Neural cell (in vitro differentiated cells): ENCODE measurements at regions not wholly inside any gene's neighbourhood (a gene's known extent, or its start where the extent isn't known, plus 50 kb on each side); places are given as distances from the start of the nearest gene placed in this dataset.
A peak's percentile ranks its signal among the peaks of the same experiment; 100 is the strongest.

Experiments used
- H2AFZ ChIP-seq: fragments of 200-600, 300-800 bp; sonication (generic), shearing (Covaris generic); 2 replicates; pipeline ENCODE4 v1.6.0; 2014; ENCODE audit warnings: low read depth, mild to moderate bottlenecking, antibody characterized with exemption, low read length, moderate library complexity
- H3F3A ChIP-seq: fragments of 200-600 bp; shearing (Covaris generic); 2 replicates; pipeline ENCODE4 v1.6.1; 2016; ENCODE audit warnings: mild to moderate bottlenecking, moderate library complexity, mixed read lengths, antibody characterized with exemption, low read length; ENCODE audit not compliant: insufficient read depth, poor library complexity, severe bottlenecking
- H3K27ac ChIP-seq: fragments of 200-600, 300-800 bp; sonication (generic), shearing (Covaris generic); 2 replicates; pipeline ENCODE4 v1.5.1; 2014; ENCODE audit warnings: mild to moderate bottlenecking, low read length, moderate library complexity
- H3K27me3 ChIP-seq: fragments of 300-800, 200-600 bp; sonication (generic), shearing (Covaris generic); 2 replicates; pipeline ENCODE4 v1.6.0; 2014; ENCODE audit warnings: mild to moderate bottlenecking, low read depth, low read length, moderate library complexity; ENCODE audit not compliant: insufficient read depth
- H3K36me3 ChIP-seq: fragments of 300-800, 200-600 bp; sonication (generic), shearing (Covaris generic); 2 replicates; pipeline ENCODE4 v1.5.1; 2014; ENCODE audit warnings: mild to moderate bottlenecking, antibody characterized with exemption, low read length, moderate library complexity; ENCODE audit not compliant: insufficient read depth
- H3K4me2 ChIP-seq: fragments of 300-800, 200-600 bp; sonication (generic), shearing (Covaris generic); 2 replicates; pipeline ENCODE4 v1.6.0; 2014; ENCODE audit warnings: mild to moderate bottlenecking, low read length
- H3K4me3 ChIP-seq: fragments of 300-800, 200-600 bp; sonication (generic), shearing (Covaris generic); 2 replicates; pipeline ENCODE4 v1.5.1; 2014; ENCODE audit warnings: mild to moderate bottlenecking, low read length, moderate library complexity
- H3K79me2 ChIP-seq: fragments of 200-600 bp; shearing (Covaris generic); replicated peaks from 2 replicates; pipeline ENCODE4 v1.6.0; 2014; ENCODE audit warnings: mild to moderate bottlenecking, low read length, moderate library complexity; ENCODE audit not compliant: insufficient read depth
- H3K9ac ChIP-seq: fragments of 300-800, 200-600 bp; sonication (generic), shearing (Covaris generic); 2 replicates; pipeline ENCODE4 v1.6.1; 2016; ENCODE audit warnings: mild to moderate bottlenecking, low read length, mixed read lengths
- H3K9me2 ChIP-seq: fragments of 200-600 bp; shearing (Covaris generic); 2 replicates; pipeline ENCODE4 v1.6.1; 2016; ENCODE audit warnings: mild to moderate bottlenecking, low read length, mixed read lengths; ENCODE audit not compliant: insufficient read depth
- H3K9me3 ChIP-seq: fragments of 200-600, 300-800 bp; sonication (generic), shearing (Covaris generic); 2 replicates; pipeline ENCODE4 v1.6.1; 2016; ENCODE audit warnings: mild to moderate bottlenecking, mixed run types, low read length, moderate library complexity, mixed read lengths
- H4K20me1 ChIP-seq: fragments of 200-600 bp; shearing (Covaris generic); 2 replicates; pipeline ENCODE4 v1.6.1; 2016; ENCODE audit warnings: mild to moderate bottlenecking, mixed run types; ENCODE audit not compliant: insufficient read depth
- EP300 ChIP-seq: fragments of 450-650 bp; conservative IDR thresholded peaks from 2 replicates; pipeline ENCODE4 v1.6.1; 2014; ENCODE audit warnings: antibody characterized with exemption, mild to moderate bottlenecking, moderate library complexity; ENCODE audit not compliant: poor library complexity, severe bottlenecking
- EZH2 ChIP-seq: fragments of 200-600, 300-800 bp; shearing (Covaris generic), sonication (generic); IDR thresholded peaks from 2 replicates; pipeline ENCODE4 v1.6.1; 2014; ENCODE audit warnings: antibody characterized with exemption, low read length, borderline replicate concordance, mild to moderate bottlenecking; ENCODE audit not compliant: insufficient read depth, poor library complexity, severe bottlenecking
- MXI1 ChIP-seq: fragments of 450-650 bp; conservative IDR thresholded peaks from 2 replicates; pipeline ENCODE4 v1.6.1; 2014; ENCODE audit warnings: antibody characterized with exemption, mild to moderate bottlenecking; ENCODE audit not compliant: poor library complexity, severe bottlenecking
- POLR2AphosphoS5 ChIP-seq: IDR thresholded peaks from 2 replicates; pipeline ENCODE4 v1.6.1; 2012
- RAD21 ChIP-seq: fragments of 450-650 bp; conservative IDR thresholded peaks from 2 replicates; pipeline ENCODE4 v1.6.1; 2014; ENCODE audit warnings: antibody characterized with exemption, mild to moderate bottlenecking, moderate library complexity
- SMC3 ChIP-seq: fragments of 450-650 bp; conservative IDR thresholded peaks from 2 replicates; pipeline ENCODE4 v1.6.1; 2014; ENCODE audit warnings: antibody characterized with exemption, mild to moderate bottlenecking, moderate library complexity; ENCODE audit not compliant: poor library complexity
- TAF1 ChIP-seq: IDR thresholded peaks from 2 replicates; pipeline ENCODE4 v1.6.1; 2012; ENCODE audit warnings: low read depth
- TF ChIP-seq, protein P1 (sequence below): IDR thresholded peaks from 2 replicates; pipeline ENCODE4 v1.6.1; 2012; ENCODE audit warnings: borderline replicate concordance
- TF ChIP-seq, protein P2 (sequence below): fragments of 450-650 bp; IDR thresholded peaks from 2 replicates; pipeline ENCODE4 v1.5.1; 2014; ENCODE audit warnings: antibody characterized with exemption, mild to moderate bottlenecking, moderate library complexity; ENCODE audit not compliant: poor library complexity, severe bottlenecking

DNA sequence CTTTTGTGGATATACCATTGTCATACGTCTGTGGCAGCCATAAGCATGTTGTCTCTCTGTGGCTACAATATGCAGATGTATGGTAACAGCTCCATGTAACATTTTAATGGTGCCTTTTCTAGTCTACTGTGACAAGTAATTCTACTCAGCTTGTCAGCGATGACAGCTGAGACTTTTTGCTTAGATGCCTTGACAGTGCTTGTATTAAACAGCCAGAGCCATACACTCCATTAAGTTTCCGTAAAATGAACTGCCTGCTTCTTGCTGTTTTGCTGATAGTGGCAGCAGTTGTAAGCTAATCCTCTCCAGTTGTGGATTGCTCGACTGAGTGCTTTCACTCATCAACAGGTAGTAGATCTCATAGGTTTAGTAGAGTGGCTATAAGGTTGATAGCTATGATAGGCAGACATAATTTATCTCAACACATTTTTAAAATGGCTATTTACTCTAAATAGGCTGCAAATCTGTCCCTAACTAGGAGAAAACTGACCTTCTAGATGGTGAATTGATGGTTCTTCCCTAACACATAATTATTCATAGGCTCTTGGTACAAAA lies 260.2 kb upstream of the NAALADL2 start:
- H3K79me2 ChIP-seq = no peaks in the 10 kb centered on the region
- H3K27ac ChIP-seq = no peak overlapping the region
- H4K20me1 ChIP-seq = no peaks in the 10 kb centered on the region
- peaks cover 7% of the 10 kb centered on the region for H3F3A ChIP-seq
- no peak overlapping the region for H3K9ac ChIP-seq
- H3K9me2 ChIP-seq = no peaks in the 10 kb centered on the region
- H3K36me3 ChIP-seq = no peaks in the 10 kb centered on the region
- H3K9me3 ChIP-seq = no peaks in the 10 kb centered on the region
- no peak overlapping the region for H3K4me3 ChIP-seq
- H3K4me2 ChIP-seq = no peak overlapping the region
- no peaks in the 10 kb centered on the region for H3K27me3 ChIP-seq
- peak; percentile 99 for TF ChIP-seq POLR2AphosphoS5
- peak; percentile 30 for TF ChIP-seq MXI1
- peak; percentile 100 for TF ChIP-seq EP300
- TF ChIP-seq RAD21 = peak; percentile 63
- TF ChIP-seq SMC3 = peak; percentile 57
- no peak for TF ChIP-seq EZH2
- no peak for TF ChIP-seq TAF1
- TF ChIP-seq, protein P1, sequence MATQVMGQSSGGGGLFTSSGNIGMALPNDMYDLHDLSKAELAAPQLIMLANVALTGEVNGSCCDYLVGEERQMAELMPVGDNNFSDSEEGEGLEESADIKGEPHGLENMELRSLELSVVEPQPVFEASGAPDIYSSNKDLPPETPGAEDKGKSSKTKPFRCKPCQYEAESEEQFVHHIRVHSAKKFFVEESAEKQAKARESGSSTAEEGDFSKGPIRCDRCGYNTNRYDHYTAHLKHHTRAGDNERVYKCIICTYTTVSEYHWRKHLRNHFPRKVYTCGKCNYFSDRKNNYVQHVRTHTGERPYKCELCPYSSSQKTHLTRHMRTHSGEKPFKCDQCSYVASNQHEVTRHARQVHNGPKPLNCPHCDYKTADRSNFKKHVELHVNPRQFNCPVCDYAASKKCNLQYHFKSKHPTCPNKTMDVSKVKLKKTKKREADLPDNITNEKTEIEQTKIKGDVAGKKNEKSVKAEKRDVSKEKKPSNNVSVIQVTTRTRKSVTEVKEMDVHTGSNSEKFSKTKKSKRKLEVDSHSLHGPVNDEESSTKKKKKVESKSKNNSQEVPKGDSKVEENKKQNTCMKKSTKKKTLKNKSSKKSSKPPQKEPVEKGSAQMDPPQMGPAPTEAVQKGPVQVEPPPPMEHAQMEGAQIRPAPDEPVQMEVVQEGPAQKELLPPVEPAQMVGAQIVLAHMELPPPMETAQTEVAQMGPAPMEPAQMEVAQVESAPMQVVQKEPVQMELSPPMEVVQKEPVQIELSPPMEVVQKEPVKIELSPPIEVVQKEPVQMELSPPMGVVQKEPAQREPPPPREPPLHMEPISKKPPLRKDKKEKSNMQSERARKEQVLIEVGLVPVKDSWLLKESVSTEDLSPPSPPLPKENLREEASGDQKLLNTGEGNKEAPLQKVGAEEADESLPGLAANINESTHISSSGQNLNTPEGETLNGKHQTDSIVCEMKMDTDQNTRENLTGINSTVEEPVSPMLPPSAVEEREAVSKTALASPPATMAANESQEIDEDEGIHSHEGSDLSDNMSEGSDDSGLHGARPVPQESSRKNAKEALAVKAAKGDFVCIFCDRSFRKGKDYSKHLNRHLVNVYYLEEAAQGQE = peak; percentile 69
- TF ChIP-seq, protein P2, sequence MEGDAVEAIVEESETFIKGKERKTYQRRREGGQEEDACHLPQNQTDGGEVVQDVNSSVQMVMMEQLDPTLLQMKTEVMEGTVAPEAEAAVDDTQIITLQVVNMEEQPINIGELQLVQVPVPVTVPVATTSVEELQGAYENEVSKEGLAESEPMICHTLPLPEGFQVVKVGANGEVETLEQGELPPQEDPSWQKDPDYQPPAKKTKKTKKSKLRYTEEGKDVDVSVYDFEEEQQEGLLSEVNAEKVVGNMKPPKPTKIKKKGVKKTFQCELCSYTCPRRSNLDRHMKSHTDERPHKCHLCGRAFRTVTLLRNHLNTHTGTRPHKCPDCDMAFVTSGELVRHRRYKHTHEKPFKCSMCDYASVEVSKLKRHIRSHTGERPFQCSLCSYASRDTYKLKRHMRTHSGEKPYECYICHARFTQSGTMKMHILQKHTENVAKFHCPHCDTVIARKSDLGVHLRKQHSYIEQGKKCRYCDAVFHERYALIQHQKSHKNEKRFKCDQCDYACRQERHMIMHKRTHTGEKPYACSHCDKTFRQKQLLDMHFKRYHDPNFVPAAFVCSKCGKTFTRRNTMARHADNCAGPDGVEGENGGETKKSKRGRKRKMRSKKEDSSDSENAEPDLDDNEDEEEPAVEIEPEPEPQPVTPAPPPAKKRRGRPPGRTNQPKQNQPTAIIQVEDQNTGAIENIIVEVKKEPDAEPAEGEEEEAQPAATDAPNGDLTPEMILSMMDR = peak; percentile 35
- H2AFZ ChIP-seq = no peak overlapping the region

DNA sequence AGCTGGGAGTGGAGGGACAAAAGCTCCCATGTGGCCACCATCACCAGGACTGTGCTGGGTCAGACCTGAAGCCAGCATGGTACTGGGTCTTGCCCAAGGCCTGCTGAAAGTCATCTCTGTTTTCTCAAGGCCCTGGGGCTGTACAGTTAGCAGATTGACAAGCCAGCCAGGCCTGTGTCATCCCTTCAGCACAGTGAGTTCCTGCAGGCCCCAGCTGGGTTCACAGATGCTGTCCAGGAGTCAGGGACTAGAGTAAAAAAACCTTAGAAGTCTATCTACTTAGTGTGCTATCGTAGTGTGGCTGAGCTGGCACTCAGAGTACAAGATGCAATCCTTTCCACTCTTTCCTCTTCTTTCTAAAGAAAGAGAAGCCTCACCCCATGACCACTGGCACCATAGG lies 246.0 kb upstream of the NAALADL2 start:
- H2AFZ ChIP-seq = no peak overlapping the region
- H3K27ac ChIP-seq = no peak overlapping the region
- no peaks in the 10 kb centered on the region for H4K20me1 ChIP-seq
- no peak overlapping the region for H3K4me2 ChIP-seq
- H3K36me3 ChIP-seq = no peaks in the 10 kb centered on the region
- no peak overlapping the region for H3K9ac ChIP-seq
- H3K27me3 ChIP-seq = peaks cover 2% of the 10 kb centered on the region
- no peaks in the 10 kb centered on the region for H3K79me2 ChIP-seq
- H3F3A ChIP-seq = no peaks in the 10 kb centered on the region
- no peaks in the 10 kb centered on the region for H3K9me2 ChIP-seq
- TF ChIP-seq RAD21 = no peak
- no peak for TF ChIP-seq EZH2
- no peak for TF ChIP-seq EP300
- TF ChIP-seq MXI1 = no peak
- no peak for TF ChIP-seq TAF1
- TF ChIP-seq, protein P2 = no peak
- no peak for TF ChIP-seq SMC3
- TF ChIP-seq, protein P1 = no peak
- no peak for TF ChIP-seq POLR2AphosphoS5
- no peaks in the 10 kb centered on the region for H3K9me3 ChIP-seq
- H3K4me3 ChIP-seq = no peak overlapping the region
